22Rv1 (cell line): ENCODE measurements at regions not wholly inside any gene's neighbourhood (a gene's known extent, or its start where the extent isn't known, plus 50 kb on each side); places are given as distances from the start of the nearest gene placed in this dataset.

ENCODE experiments used
- H3K27ac ChIP-seq: fragments of 450-650 bp; 2 replicates; pipeline ENCODE4 v1.5.1; 2017
- CTCF ChIP-seq: fragments of 450-650 bp; IDR thresholded peaks from 2 replicates; pipeline ENCODE4 v1.5.1; 2017; ENCODE audit warnings: mild to moderate bottlenecking
- ZFX ChIP-seq: fragments of 450-650 bp; IDR thresholded peaks from 2 replicates; pipeline ENCODE4 v1.6.1; 2017; ENCODE audit warnings: antibody characterized with exemption, borderline replicate concordance

- TF ChIP-seq ZFX, result no peak
- no peak for TF ChIP-seq CTCF
- H3K27ac ChIP-seq, result no peak overlapping the region
These were observed 272.1 kb downstream of the SPATA31D1 start for GRCh38 chr9:82260691-82261090.

- no peak overlapping the region for H3K27ac ChIP-seq
- no peak for TF ChIP-seq ZFX
- TF ChIP-seq CTCF, result no peak
These were observed 275.0 kb downstream of the SPATA31D1 start for GRCh38 chr9:82263619-82264018.

GRCh38 chr9:82271106-82271561, 282.6 kb downstream of the SPATA31D1 start:
- H3K27ac ChIP-seq, result no peak overlapping the region
- TF ChIP-seq CTCF (no peak), ZFX (no peak)

GRCh38 chr9:82273121-82273520, 284.5 kb downstream of the SPATA31D1 start:
- H3K27ac ChIP-seq, result no peak overlapping the region

GRCh38 chr9:82275258-82275927, 286.8 kb downstream of the SPATA31D1 start:
- TF ChIP-seq CTCF (no peak), ZFX (no peak)
- H3K27ac ChIP-seq, result no peak overlapping the region

More at GRCh38 chr9:82273121-82273520, 284.5 kb downstream of the SPATA31D1 start:
- TF ChIP-seq CTCF (no peak), ZFX (no peak)

GRCh38 chr9:82281066-82281465, 292.5 kb downstream of the SPATA31D1 start:
- TF ChIP-seq CTCF (no peak), ZFX (no peak)
- H3K27ac ChIP-seq, result no peak overlapping the region

GRCh38 chr9:82284758-82285157, 296.2 kb downstream of the SPATA31D1 start:
- H3K27ac ChIP-seq, result no peak overlapping the region
- no peak for TF ChIP-seq ZFX
- TF ChIP-seq CTCF, result no peak
